Stimulated activated CD4-positive, alpha-beta T cell treated with anti-CD3 and anti-CD28 coated beads, Interleukin-1b, Interleukin-23, amount 100 ng/mL, for 48 hours (primary cell): ENCODE measurements at regions not wholly inside any gene's neighbourhood (a gene's known extent, or its start where the extent isn't known, plus 50 kb on each side); places are given as distances from the start of the nearest gene placed in this dataset.
"Not testable (repeated sequence)": the region's sequence is repeated elsewhere in the genome, so short reads cannot be mapped to it uniquely, and the experiment has no call there.

Experiments used
- DNase-seq: peaks from one replicate; pipeline ENCODE4 v3.0.0-alpha.2; 2020

- DNase-seq: no peak
Measured at GRCh38 chr2:22449696-22450095, 935.3 kb upstream of the KLHL29 start.

- DNase-seq: no peak
Measured at GRCh38 chr2:22450831-22451230, 934.1 kb upstream of the KLHL29 start.

- no peak for DNase-seq
Measured at GRCh38 chr2:22454826-22455485, 930.0 kb upstream of the KLHL29 start.

- no peak for DNase-seq
Measured at GRCh38 chr2:22458440-22458839, 926.5 kb upstream of the KLHL29 start.

- not testable (repeated sequence) for DNase-seq
Measured at GRCh38 chr2:22475103-22475502, 909.9 kb upstream of the KLHL29 start.

GRCh38 chr2:22478329-22478728, 906.6 kb upstream of the KLHL29 start:
- no peak for DNase-seq

GRCh38 chr2:22481486-22482259, 903.3 kb upstream of the KLHL29 start:
- DNase-seq: no peak

- DNase-seq: no peak
Measured at GRCh38 chr2:22483036-22483435, 901.9 kb upstream of the KLHL29 start.

- no peak for DNase-seq
Measured at GRCh38 chr2:22485486-22485885, 899.5 kb upstream of the KLHL29 start.

GRCh38 chr2:22486343-22486742, 898.6 kb upstream of the KLHL29 start:
- no peak for DNase-seq

GRCh38 chr2:22487036-22487435, 897.9 kb upstream of the KLHL29 start:
- no peak for DNase-seq

- DNase-seq: no peak
Measured at GRCh38 chr2:22487541-22487940, 897.4 kb upstream of the KLHL29 start.

- no peak for DNase-seq
Measured at GRCh38 chr2:22491442-22491841, 893.5 kb upstream of the KLHL29 start.

GRCh38 chr2:22494156-22494555, 890.8 kb upstream of the KLHL29 start:
- no peak for DNase-seq

- no peak for DNase-seq
Measured at GRCh38 chr2:22497064-22497463, 887.9 kb upstream of the KLHL29 start.

GRCh38 chr2:22497789-22498188, 887.2 kb upstream of the KLHL29 start:
- no peak for DNase-seq

GRCh38 chr2:22499082-22499839, 885.7 kb upstream of the KLHL29 start:
- DNase-seq: no peak

- no peak for DNase-seq
Measured at GRCh38 chr2:22500555-22500935, 884.4 kb upstream of the KLHL29 start.

GRCh38 chr2:22501851-22502250, 883.1 kb upstream of the KLHL29 start:
- no peak for DNase-seq

GRCh38 chr2:22513563-22513962, 871.4 kb upstream of the KLHL29 start:
- no peak for DNase-seq

- DNase-seq: no peak
Measured at GRCh38 chr2:22517141-22517540, 867.8 kb upstream of the KLHL29 start.

GRCh38 chr2:22518641-22519040, 866.3 kb upstream of the KLHL29 start:
- no peak for DNase-seq

- no peak for DNase-seq
Measured at GRCh38 chr2:22520369-22521288, 864.4 kb upstream of the KLHL29 start.
